GM21723 (cell line): ENCODE measurements at regions not wholly inside any gene's neighbourhood (a gene's known extent, or its start where the extent isn't known, plus 50 kb on each side); places are given as distances from the start of the nearest gene placed in this dataset.

Source experiments
- ATAC-seq: cut with Tn5 transposase; IDR thresholded peaks from one replicate; pipeline ENCODE4 v1.9.1; 2021; ENCODE audit warnings: mild to moderate bottlenecking, moderate library complexity; ENCODE audit not compliant: unreplicated experiment

GRCh38 chr3:103585809-103586208 is 1151.0 kb downstream of the ZPLD1 start:
- ATAC-seq: no peak

GRCh38 chr3:103589770-103590169 is 1155.0 kb downstream of the ZPLD1 start:
- ATAC-seq: no peak

GRCh38 chr3:103600844-103601243 is 1166.0 kb downstream of the ZPLD1 start:
- ATAC-seq: no peak

GRCh38 chr3:103601666-103602065 is 1166.9 kb downstream of the ZPLD1 start:
- no peak for ATAC-seq

- no peak for ATAC-seq
These were observed 1174.7 kb downstream of the ZPLD1 start for GRCh38 chr3:103609472-103609871.

GRCh38 chr3:103613397-103614156 is 1178.8 kb downstream of the ZPLD1 start:
- ATAC-seq: no peak

GRCh38 chr3:103614719-103615118 is 1179.9 kb downstream of the ZPLD1 start:
- ATAC-seq: no peak

- no peak for ATAC-seq
These were observed 1183.1 kb downstream of the ZPLD1 start for GRCh38 chr3:103617961-103618360.

- no peak for ATAC-seq
These were observed 1189.5 kb downstream of the ZPLD1 start for GRCh38 chr3:103624271-103624670.

- ATAC-seq: no peak
These were observed 1194.6 kb downstream of the ZPLD1 start for GRCh38 chr3:103629391-103629790.

GRCh38 chr3:103644450-103644849 is 1209.6 kb downstream of the ZPLD1 start:
- no peak for ATAC-seq

GRCh38 chr3:103653996-103654395 is 1219.2 kb downstream of the ZPLD1 start:
- ATAC-seq: no peak

GRCh38 chr3:103657756-103658155 is 1222.9 kb downstream of the ZPLD1 start:
- ATAC-seq: no peak

- ATAC-seq: no peak
These were observed 1226.0 kb downstream of the ZPLD1 start for GRCh38 chr3:103660810-103661209.

GRCh38 chr3:103662591-103662990 is 1227.8 kb downstream of the ZPLD1 start:
- no peak for ATAC-seq

- no peak for ATAC-seq
These were observed 1237.5 kb downstream of the ZPLD1 start for GRCh38 chr3:103672346-103672745.

- ATAC-seq: no peak
These were observed 1250.1 kb downstream of the ZPLD1 start for GRCh38 chr3:103684904-103685303.

- ATAC-seq: no peak
These were observed 1251.1 kb downstream of the ZPLD1 start for GRCh38 chr3:103685939-103686338.

- ATAC-seq: no peak
These were observed 1255.7 kb downstream of the ZPLD1 start for GRCh38 chr3:103690536-103690935.

- no peak for ATAC-seq
These were observed 1259.0 kb downstream of the ZPLD1 start for GRCh38 chr3:103693831-103694230.

GRCh38 chr3:103698646-103699045 is 1263.8 kb downstream of the ZPLD1 start:
- ATAC-seq: no peak

GRCh38 chr3:103699228-103699627 is 1264.4 kb downstream of the ZPLD1 start:
- ATAC-seq: no peak

- no peak for ATAC-seq
These were observed 1270.8 kb downstream of the ZPLD1 start for GRCh38 chr3:103705641-103706040.
